HG03558 (cell line): ENCODE measurements at regions not wholly inside any gene's neighbourhood (a gene's known extent, or its start where the extent isn't known, plus 50 kb on each side); places are given as distances from the start of the nearest gene placed in this dataset.

Experiments
- ATAC-seq: cut with Tn5 transposase; IDR thresholded peaks from one replicate; pipeline ENCODE4 v1.9.1; 2021; ENCODE audit warnings: moderate number of reproducible peaks; ENCODE audit not compliant: unreplicated experiment; ENCODE audit errors: extremely low read depth

- ATAC-seq = no peak
Measured at GRCh38 chr10:1960982-1961381, 223.7 kb upstream of the ADARB2 start.

DNA sequence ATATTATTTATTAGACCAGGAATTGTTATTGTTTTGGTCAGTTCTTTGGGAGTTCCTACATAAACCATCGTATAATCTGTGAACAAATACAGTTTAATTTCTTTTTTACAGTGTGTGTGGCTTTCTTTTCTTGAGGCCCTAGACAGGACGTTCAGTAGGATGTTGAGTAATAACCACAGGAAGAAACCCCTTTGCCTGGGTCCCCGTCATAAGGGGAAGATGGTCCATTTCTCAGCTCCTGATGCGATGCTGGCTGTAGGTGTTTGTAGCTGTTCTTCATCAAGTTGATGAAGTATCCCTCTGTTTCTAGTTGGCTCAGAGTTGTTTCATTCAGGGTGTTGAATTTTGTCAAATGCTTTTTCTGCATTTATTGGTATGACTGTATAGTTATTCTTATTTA, 219.7 kb upstream of the ADARB2 start:
- ATAC-seq = no peak

- ATAC-seq = no peak
Measured at GRCh38 chr10:1954300-1954699, 217.0 kb upstream of the ADARB2 start.

- no peak for ATAC-seq
Measured at GRCh38 chr10:1952126-1953095, 215.1 kb upstream of the ADARB2 start.

- no peak for ATAC-seq
Measured at GRCh38 chr10:1950803-1951495, 213.6 kb upstream of the ADARB2 start.

DNA sequence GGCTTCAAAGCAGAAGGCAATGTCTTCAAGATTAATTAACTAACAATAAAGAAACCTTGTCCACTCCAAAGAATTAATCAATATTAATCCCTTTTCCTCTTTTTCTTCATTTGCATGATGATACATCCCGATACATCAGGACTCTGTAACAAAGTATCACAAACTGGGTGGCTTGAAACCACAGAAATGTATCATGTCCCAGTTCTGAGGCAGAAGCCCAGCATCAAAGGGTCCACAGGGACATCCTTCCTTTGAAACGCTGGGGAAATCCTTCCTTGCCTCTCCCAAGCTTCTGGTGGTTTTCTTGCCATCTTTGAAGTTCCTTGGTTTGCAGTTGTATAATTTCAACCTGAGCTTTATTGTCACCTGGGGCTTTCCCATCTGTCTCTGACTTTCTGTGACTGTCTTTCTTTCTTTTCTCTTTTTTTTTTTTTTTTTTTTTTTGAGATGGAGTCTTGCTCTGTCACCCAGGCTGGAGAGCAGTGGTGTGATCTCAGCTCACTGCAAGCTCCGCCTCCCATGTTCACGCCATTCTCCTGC, 210.2 kb upstream of the ADARB2 start:
- no peak for ATAC-seq

- no peak for ATAC-seq
Measured at GRCh38 chr10:1944487-1944886, 207.2 kb upstream of the ADARB2 start.

GRCh38 chr10:1942478-1942877, 205.2 kb upstream of the ADARB2 start:
- no peak for ATAC-seq

GRCh38 chr10:1939016-1939415, 201.7 kb upstream of the ADARB2 start:
- no peak for ATAC-seq

GRCh38 chr10:1938317-1938716, 201.0 kb upstream of the ADARB2 start:
- no peak for ATAC-seq

GRCh38 chr10:1935912-1936311, 198.6 kb upstream of the ADARB2 start:
- ATAC-seq = no peak

DNA sequence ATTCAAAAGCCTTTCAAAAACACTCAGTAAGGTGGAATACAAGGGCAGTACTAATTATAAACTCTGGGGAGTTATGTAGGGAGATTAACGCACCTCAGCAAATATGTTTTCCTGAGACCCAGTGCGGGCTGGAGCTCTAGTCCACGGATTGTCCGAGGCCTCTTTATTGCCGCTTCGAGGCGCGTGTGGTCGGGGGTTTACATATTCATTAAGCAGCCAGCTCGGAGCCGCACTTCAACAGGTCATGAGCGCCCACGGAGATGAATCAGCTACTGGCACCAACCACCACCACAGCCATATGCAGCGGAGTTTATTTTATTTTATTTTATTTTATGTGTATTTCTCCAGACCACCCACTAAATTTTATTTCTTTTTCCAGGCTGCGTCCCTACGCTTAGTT, 195.9 kb upstream of the ADARB2 start:
- ATAC-seq = no peak

- ATAC-seq = no peak
Measured at GRCh38 chr10:1932692-1933094, 195.4 kb upstream of the ADARB2 start.

DNA sequence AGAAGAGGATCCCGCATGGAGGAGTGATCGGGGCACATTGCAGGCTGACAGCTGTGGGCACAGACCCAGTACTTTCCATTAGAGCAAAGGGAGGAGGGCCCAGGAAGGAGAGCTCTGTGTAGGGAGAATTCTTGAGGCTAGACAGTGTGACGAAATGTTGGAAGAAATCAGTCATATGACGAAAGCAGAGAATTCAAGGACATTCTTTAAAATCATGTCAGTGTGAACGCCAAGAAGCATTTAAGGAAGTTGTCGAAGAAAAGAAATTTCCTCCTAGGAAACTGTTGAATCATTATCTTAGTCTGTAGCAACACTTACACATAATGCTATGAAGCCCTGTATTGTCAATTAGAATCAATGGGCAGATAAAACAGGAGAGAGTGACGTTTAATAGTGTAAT, 191.3 kb upstream of the ADARB2 start:
- no peak for ATAC-seq

GRCh38 chr10:1923998-1924397, 186.7 kb upstream of the ADARB2 start:
- no peak for ATAC-seq

GRCh38 chr10:1923586-1923985, 186.3 kb upstream of the ADARB2 start:
- ATAC-seq = no peak

DNA sequence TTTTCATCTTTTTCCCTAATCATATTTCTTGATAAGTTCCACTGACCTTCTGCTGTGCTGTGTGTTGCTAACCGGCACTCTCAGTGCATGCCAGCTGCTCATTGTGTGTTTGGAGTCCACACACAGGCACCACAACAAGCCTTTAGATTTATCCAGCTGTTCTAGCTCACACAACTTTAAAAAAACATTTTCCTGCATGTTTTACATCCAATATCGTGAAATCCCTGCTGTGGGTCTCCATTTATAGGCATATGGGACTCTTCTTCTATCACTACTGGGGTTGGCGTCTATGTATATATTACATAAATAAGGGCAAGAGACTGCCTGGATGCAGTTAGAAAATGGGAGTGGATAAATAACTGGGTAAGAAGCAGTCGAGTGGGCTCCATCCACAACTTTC, 183.6 kb upstream of the ADARB2 start:
- ATAC-seq = no peak

- ATAC-seq = no peak
Measured at GRCh38 chr10:1920127-1920526, 182.8 kb upstream of the ADARB2 start.

- ATAC-seq = no peak
Measured at GRCh38 chr10:1911771-1912170, 174.4 kb upstream of the ADARB2 start.

DNA sequence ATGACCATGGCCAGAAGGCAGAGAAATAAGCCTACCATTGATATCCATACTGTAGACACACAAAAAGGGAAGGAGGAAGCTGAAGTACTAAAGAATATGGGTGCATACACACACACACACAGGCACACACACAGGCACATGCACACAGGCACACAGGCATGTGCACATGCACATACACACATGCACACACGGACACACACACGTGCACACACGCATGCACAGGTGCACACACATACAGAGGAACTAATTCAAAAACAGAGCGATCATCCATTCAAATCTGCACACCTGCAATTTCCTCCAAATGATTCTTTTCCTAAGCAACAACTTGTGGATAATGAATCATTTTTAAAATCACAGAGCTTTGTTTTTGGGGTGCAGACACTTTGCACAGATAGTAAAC, 166.7 kb upstream of the ADARB2 start:
- no peak for ATAC-seq

DNA sequence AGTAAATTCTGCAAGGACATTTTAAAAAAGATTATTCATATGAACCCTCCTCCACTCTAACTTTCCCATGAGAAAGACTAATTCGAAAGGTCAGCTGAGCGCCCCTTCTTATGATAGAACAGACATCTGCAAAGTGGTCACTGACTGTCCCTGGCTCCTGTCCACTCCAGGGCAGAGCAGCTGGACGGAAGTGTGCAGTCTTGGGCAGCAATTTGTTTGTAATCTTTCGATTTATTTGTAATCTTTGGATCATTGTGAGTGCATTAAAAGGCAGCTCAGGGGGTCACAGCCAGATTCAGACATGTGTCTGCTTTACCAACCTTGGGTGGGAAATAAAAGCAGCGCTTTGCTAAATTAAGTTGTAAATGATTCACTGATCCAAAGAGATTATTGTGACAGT, 158.8 kb upstream of the ADARB2 start:
- ATAC-seq = no peak
